HG02623 (cell line): ENCODE measurements at regions not wholly inside any gene's neighbourhood (a gene's known extent, or its start where the extent isn't known, plus 50 kb on each side); places are given as distances from the start of the nearest gene placed in this dataset.

Experiments used
- ATAC-seq: cut with Tn5 transposase; IDR thresholded peaks from one replicate; pipeline ENCODE4 v1.9.1; 2021; ENCODE audit warnings: moderate library complexity; ENCODE audit not compliant: unreplicated experiment

- no peak for ATAC-seq
These were observed 873.1 kb downstream of the NSUN3 start for GRCh38 chr3:94935738-94936580.

- ATAC-seq = no peak
These were observed 875.1 kb downstream of the NSUN3 start for GRCh38 chr3:94937980-94938379.

GRCh38 chr3:94946683-94947082, 883.8 kb downstream of the NSUN3 start:
- ATAC-seq = no peak

GRCh38 chr3:94961423-94962100, 898.7 kb downstream of the NSUN3 start:
- no peak for ATAC-seq

GRCh38 chr3:94965867-94966475, 903.1 kb downstream of the NSUN3 start:
- ATAC-seq = no peak

GRCh38 chr3:94967196-94967595, 904.3 kb downstream of the NSUN3 start:
- ATAC-seq = no peak

- ATAC-seq = no peak
These were observed 905.7 kb downstream of the NSUN3 start for GRCh38 chr3:94968519-94968918.

GRCh38 chr3:94972066-94972465, 909.2 kb downstream of the NSUN3 start:
- no peak for ATAC-seq

GRCh38 chr3:94978084-94978483, 915.2 kb downstream of the NSUN3 start:
- no peak for ATAC-seq

GRCh38 chr3:94985778-94986177, 922.9 kb downstream of the NSUN3 start:
- no peak for ATAC-seq

- no peak for ATAC-seq
These were observed 928.3 kb downstream of the NSUN3 start for GRCh38 chr3:94990952-94991705.

- ATAC-seq = no peak
These were observed 933.9 kb downstream of the NSUN3 start for GRCh38 chr3:94996743-94997142.

GRCh38 chr3:95002438-95003046, 939.7 kb downstream of the NSUN3 start:
- no peak for ATAC-seq

GRCh38 chr3:95028688-95029087, 965.8 kb downstream of the NSUN3 start:
- ATAC-seq = no peak

- ATAC-seq = no peak
These were observed 966.8 kb downstream of the NSUN3 start for GRCh38 chr3:95029644-95030043.

GRCh38 chr3:95036526-95037021, 973.7 kb downstream of the NSUN3 start:
- no peak for ATAC-seq

- no peak for ATAC-seq
These were observed 974.2 kb downstream of the NSUN3 start for GRCh38 chr3:95037097-95037496.

- no peak for ATAC-seq
These were observed 975.1 kb downstream of the NSUN3 start for GRCh38 chr3:95037927-95038326.

GRCh38 chr3:95044101-95044500, 981.2 kb downstream of the NSUN3 start:
- no peak for ATAC-seq

- ATAC-seq = no peak
These were observed 985.7 kb downstream of the NSUN3 start for GRCh38 chr3:95048564-95048963.

- no peak for ATAC-seq
These were observed 987.0 kb downstream of the NSUN3 start for GRCh38 chr3:95049841-95050240.
